ENCODE measurements at regions not wholly inside any gene's neighbourhood (a gene's known extent, or its start where the extent isn't known, plus 50 kb on each side); places are given as distances from the start of the nearest gene placed in this dataset.

DNA sequence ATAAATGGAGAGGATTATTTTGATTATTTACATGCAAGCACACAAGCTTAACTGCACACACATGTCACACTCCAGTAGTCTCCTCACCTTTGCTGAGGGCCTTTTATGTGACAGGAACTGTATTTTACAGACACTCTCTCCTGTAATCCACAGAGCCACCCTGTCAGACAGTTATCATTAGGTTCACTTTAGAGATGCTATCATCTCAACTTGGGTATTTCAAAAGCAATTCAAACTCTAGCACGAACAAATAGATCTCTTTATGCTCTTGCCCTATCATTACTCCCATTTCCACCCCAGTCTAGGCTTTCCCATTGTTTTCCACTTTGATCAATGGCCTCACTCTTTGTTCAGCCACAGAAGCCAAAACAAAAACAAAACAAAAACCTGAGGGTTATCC lies 281.2 kb upstream of the EPHA4 start:
- Histone ChIP-seq H3F3A (replicated peaks; ENCODE audit: insufficient read depth) (no peaks in the 10 kb centered on the region), H3K9ac (no peak overlapping the region), H3K9me2 (no peaks in the 10 kb centered on the region), H3K27me3 (ENCODE audit: insufficient read depth) (no peaks in the 10 kb centered on the region), H3K27ac (ENCODE audit: low read depth in 2 of 2, low read length in 1 of 2) (no peak overlapping the region), H3K36me3 (replicated peaks in 1 of 2; ENCODE audit: control insufficient read depth in 1 of 2, insufficient read depth in 2 of 2, low read length in 1 of 2) (no peaks in the 10 kb centered on the region), H2AFZ (ENCODE audit: low read depth) (no peak overlapping the region), H4K20me1 (ENCODE audit: insufficient read depth) (no peaks in the 10 kb centered on the region), H3K4me2 (no peak overlapping the region), H3K9me3 (no peaks in the 10 kb centered on the region), H3K4me3 (ENCODE audit: low read depth in 2 of 2, low read length in 1 of 2) (no peak overlapping the region), H3K4me1 (ENCODE audit: control insufficient read depth in 1 of 2, insufficient read depth in 2 of 2, low read depth in 1 of 2, low read length in 1 of 2) (no peaks in the 10 kb centered on the region), H3K79me2 (ENCODE audit: insufficient read depth) (no peaks in the 10 kb centered on the region)
- WGBS (ENCODE audit: low lambda C conversion rate), result 0% methylated on average over 1 of the region's 1 CpG
- no peak for DNase-seq
- no peak for TF ChIP-seq CHD2 (IDR thresholded peaks at IDR 0.05; ENCODE audit: low read length, partially characterized antibody)
- no peak for TF ChIP-seq NFIC (IDR thresholded peaks at IDR 0.05; ENCODE audit: borderline replicate concordance)
- no peak for TF ChIP-seq TAF1 (IDR thresholded peaks at IDR 0.05; ENCODE audit: borderline replicate concordance, low read depth, low read length)
- TF ChIP-seq EZH2phosphoT487 (IDR thresholded peaks at IDR 0.05; ENCODE audit: borderline replicate concordance, low read depth), result no peak
- TF ChIP-seq SMC3 (IDR thresholded peaks at IDR 0.05; ENCODE audit: low read depth, low read length), result no peak
- no peak for TF ChIP-seq TEAD4 (IDR thresholded peaks at IDR 0.05; ENCODE audit: borderline replicate concordance, insufficient read depth)
- no peak for TF ChIP-seq GATA2 (CRISPR knock-in tag; IDR thresholded peaks at IDR 0.05)
- TF ChIP-seq RXRA (IDR thresholded peaks at IDR 0.05; ENCODE audit: borderline replicate concordance, low read depth), result no peak
- ChIA-PET CTCF (no interaction called here), POLR2A (no interaction called here)

DNA sequence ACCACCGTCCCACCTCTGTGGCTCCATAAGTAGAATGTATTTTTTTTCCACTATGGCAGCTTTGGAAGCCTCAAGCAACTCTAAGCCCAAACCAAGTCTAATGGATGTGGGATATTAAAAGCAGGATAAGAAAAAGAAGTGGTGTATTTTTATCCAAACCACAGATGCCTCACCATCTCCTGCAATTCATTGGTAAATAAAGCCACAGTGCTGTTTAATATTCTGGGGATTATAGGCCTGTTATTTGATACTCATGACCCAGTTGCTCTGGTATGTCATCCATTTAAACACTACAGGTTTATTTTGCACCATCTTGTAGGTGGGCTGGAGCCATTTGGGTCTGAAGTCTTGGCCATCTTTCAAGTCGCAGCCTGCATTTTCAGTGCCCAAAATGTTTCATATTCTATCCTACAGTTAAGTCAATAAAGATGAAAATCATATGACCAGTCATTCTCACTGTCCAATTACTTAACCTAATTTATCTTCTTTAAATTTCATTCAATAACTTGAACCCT lies 279.5 kb upstream of the EPHA4 start:
- no peaks in the 10 kb centered on the region for H3K4me1 ChIP-seq (ENCODE audit: control insufficient read depth in 1 of 2, insufficient read depth in 2 of 2, low read depth in 1 of 2, low read length in 1 of 2)
- CTCF ChIA-PET, result no interaction called here
- H3K4me3 ChIP-seq (ENCODE audit: low read depth in 2 of 2, low read length in 1 of 2), result no peak overlapping the region
- H3K36me3 ChIP-seq (replicated peaks in 1 of 2; ENCODE audit: control insufficient read depth in 1 of 2, insufficient read depth in 2 of 2, low read length in 1 of 2), result no peaks in the 10 kb centered on the region
- H3K9me2 ChIP-seq, result no peaks in the 10 kb centered on the region
- POLR2A ChIA-PET, result no interaction called here
- no peak overlapping the region for H3K27ac ChIP-seq (ENCODE audit: low read depth in 2 of 2, low read length in 1 of 2)
- H3K9me3 ChIP-seq, result no peaks in the 10 kb centered on the region
- no peak overlapping the region for H3K4me2 ChIP-seq
- H2AFZ ChIP-seq (ENCODE audit: low read depth), result no peak overlapping the region
- no peak for DNase-seq
- H3K9ac ChIP-seq, result no peak overlapping the region
- no peaks in the 10 kb centered on the region for H3F3A ChIP-seq (replicated peaks; ENCODE audit: insufficient read depth)
- no peaks in the 10 kb centered on the region for H4K20me1 ChIP-seq (ENCODE audit: insufficient read depth)
- 9% methylated on average over 2 of the region's 2 CpGs for WGBS (ENCODE audit: low lambda C conversion rate)
- H3K79me2 ChIP-seq (ENCODE audit: insufficient read depth), result no peaks in the 10 kb centered on the region
- H3K27me3 ChIP-seq (ENCODE audit: insufficient read depth), result no peaks in the 10 kb centered on the region
- TF ChIP-seq NRF1 (IDR thresholded peaks at IDR 0.05; ENCODE audit: low read depth, low read length), result no peak
- no peak for TF ChIP-seq EP300 (IDR thresholded peaks at IDR 0.05; ENCODE audit: borderline replicate concordance in 1 of 2, low read depth in 1 of 2, low read length in 1 of 2)
- TF ChIP-seq MXI1 (IDR thresholded peaks at IDR 0.05; ENCODE audit: low read depth, low read length), result no peak
- TF ChIP-seq EZH2phosphoT487 (IDR thresholded peaks at IDR 0.05; ENCODE audit: borderline replicate concordance, low read depth), result no peak
- TF ChIP-seq, protein P1, sequence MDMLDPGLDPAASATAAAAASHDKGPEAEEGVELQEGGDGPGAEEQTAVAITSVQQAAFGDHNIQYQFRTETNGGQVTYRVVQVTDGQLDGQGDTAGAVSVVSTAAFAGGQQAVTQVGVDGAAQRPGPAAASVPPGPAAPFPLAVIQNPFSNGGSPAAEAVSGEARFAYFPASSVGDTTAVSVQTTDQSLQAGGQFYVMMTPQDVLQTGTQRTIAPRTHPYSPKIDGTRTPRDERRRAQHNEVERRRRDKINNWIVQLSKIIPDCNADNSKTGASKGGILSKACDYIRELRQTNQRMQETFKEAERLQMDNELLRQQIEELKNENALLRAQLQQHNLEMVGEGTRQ (IDR thresholded peaks at IDR 0.05; ENCODE audit: borderline replicate concordance, low read depth, low read length), result no peak
- TF ChIP-seq, protein P2, sequence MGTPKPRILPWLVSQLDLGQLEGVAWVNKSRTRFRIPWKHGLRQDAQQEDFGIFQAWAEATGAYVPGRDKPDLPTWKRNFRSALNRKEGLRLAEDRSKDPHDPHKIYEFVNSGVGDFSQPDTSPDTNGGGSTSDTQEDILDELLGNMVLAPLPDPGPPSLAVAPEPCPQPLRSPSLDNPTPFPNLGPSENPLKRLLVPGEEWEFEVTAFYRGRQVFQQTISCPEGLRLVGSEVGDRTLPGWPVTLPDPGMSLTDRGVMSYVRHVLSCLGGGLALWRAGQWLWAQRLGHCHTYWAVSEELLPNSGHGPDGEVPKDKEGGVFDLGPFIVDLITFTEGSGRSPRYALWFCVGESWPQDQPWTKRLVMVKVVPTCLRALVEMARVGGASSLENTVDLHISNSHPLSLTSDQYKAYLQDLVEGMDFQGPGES (IDR thresholded peaks at IDR 0.05; ENCODE audit: low read depth, low read length), result no peak
- TF ChIP-seq, protein P3, sequence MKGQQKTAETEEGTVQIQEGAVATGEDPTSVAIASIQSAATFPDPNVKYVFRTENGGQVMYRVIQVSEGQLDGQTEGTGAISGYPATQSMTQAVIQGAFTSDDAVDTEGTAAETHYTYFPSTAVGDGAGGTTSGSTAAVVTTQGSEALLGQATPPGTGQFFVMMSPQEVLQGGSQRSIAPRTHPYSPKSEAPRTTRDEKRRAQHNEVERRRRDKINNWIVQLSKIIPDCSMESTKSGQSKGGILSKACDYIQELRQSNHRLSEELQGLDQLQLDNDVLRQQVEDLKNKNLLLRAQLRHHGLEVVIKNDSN (IDR thresholded peaks at IDR 0.05; ENCODE audit: borderline replicate concordance, low read depth), result no peak
- no peak for TF ChIP-seq NFIC (IDR thresholded peaks at IDR 0.05; ENCODE audit: borderline replicate concordance)
- TF ChIP-seq RAD21 (IDR thresholded peaks at IDR 0.05; ENCODE audit: low read length), result no peak
- TF ChIP-seq, protein P4, sequence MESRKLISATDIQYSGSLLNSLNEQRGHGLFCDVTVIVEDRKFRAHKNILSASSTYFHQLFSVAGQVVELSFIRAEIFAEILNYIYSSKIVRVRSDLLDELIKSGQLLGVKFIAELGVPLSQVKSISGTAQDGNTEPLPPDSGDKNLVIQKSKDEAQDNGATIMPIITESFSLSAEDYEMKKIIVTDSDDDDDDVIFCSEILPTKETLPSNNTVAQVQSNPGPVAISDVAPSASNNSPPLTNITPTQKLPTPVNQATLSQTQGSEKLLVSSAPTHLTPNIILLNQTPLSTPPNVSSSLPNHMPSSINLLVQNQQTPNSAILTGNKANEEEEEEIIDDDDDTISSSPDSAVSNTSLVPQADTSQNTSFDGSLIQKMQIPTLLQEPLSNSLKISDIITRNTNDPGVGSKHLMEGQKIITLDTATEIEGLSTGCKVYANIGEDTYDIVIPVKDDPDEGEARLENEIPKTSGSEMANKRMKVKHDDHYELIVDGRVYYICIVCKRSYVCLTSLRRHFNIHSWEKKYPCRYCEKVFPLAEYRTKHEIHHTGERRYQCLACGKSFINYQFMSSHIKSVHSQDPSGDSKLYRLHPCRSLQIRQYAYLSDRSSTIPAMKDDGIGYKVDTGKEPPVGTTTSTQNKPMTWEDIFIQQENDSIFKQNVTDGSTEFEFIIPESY (IDR thresholded peaks at IDR 0.05; ENCODE audit: borderline replicate concordance, low read depth), result no peak
